HG02642 (cell line): ENCODE measurements at regions not wholly inside any gene's neighbourhood (a gene's known extent, or its start where the extent isn't known, plus 50 kb on each side); places are given as distances from the start of the nearest gene placed in this dataset.
"Not testable (repeated sequence)": the region's sequence is repeated elsewhere in the genome, so short reads cannot be mapped to it uniquely, and the experiment has no call there.

ENCODE experiments used
- ATAC-seq: cut with Tn5 transposase; IDR thresholded peaks from one replicate; pipeline ENCODE4 v1.9.1; 2021; ENCODE audit warnings: mild to moderate bottlenecking; ENCODE audit not compliant: unreplicated experiment, poor library complexity

DNA sequence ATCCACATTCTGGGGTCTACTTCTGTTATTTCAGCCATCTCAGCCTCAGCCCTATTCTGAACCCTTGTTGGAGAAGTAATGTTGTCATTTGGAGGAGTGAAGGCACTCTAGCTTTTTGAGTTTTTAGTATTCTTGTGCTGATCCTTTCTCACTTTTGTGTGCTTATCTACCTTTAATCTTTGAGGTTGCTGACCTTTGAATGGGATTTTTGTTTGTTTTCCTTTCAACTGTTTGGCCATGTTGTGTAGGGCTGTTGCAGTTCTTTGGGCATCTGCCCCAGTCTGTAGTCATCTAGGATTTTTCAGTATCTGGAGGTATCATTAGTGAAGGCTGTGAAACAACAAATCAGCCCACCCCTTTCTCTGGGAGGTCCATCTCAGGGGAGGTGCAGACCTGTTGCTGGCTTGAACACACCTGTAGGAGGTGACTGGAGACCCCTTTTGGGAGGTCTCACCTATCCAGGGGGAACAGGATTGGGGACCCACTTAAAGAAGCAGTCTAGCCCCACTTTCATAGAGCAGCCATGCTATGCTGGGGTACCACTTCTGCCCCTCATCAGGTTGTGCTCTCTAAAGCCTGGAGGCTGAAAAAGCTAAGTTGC, 1391.4 kb downstream of the UQCRFS1 start:
- no peak for ATAC-seq

DNA sequence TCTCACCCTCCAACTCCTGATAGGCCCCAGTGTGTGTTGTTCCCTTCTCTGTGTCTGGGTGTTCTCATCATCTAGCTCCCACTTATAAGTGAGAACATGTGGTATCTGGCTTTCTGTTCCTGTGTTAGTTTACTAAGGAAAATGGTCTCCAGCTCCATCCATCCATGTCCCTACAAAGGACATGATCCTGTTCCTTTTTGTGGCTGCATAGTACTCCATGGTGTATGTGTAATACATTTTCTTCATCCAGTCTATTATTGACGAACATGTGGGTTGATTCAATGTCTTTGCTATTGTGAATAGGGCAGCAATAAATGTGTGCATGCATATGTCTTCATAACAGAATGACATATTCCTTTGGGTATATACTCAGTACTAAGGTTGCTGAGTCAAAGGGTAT, 1397.0 kb downstream of the UQCRFS1 start:
- no peak for ATAC-seq

DNA sequence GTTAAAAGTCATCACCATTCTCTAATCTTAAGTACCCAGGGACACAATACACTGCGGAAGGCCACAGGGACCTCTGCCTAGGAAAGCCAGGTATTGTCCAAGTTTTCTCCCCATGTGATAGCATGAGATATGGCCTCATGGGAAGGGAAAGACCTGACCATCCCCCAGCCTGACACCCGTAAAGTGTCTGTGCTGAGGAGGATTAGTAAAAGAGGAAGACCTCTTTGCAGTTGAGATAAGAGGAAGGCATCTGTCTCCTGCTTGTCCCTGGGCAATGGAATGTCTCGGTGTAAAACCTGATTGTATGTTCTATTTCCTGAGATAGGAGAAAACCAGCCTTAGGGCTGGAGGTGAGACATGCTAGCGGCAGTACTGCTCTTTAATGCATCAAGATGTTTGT, 1398.1 kb downstream of the UQCRFS1 start:
- not testable (repeated sequence) for ATAC-seq

DNA sequence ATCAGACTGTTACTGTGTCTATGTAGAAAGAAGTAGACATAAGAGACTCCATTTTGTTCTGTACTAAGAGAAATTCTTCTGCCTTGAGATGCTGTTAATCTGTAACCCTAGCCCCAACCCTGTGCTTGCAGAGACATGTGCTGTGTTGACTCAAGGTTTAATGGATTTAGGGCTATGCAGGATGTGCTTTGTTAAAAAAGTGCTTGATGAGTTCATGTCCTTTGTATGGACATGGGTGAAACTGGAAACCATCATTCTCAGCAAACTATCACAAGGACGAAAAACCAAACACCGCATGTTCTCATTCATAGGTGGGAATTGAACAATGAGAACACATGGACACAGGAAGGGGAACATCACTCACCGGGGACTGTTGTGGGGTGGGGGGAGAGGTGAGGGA, 1398.7 kb downstream of the UQCRFS1 start:
- not testable (repeated sequence) for ATAC-seq

DNA sequence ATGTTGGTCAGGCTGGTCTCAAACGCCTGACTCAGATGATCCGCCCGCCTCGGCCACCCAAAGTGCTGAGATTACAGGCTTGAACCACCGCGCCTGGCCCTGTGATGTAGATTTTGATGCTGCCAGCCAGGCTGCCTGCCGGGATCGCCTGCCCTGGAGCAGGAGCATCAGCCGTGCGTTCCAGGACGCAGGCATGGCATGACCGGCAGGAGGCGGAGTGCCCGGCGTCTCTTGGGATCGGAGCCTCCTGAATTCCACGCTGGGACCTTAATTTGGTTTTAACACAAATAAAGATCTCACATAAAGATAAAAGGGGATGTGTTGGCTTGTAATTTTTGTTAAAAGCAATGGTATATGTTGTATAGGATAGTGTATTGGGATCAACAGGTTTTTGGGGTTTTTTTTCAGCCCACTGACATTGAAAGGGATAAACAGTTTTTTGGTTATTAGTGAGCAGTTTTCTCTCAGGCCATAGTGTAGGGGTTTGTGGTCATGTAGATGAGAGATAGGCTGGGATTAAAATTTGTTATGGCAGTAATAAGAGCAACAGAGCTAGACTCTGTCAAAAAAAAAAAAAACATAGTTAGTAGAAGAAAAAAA, 1406.4 kb downstream of the UQCRFS1 start:
- no peak for ATAC-seq

DNA sequence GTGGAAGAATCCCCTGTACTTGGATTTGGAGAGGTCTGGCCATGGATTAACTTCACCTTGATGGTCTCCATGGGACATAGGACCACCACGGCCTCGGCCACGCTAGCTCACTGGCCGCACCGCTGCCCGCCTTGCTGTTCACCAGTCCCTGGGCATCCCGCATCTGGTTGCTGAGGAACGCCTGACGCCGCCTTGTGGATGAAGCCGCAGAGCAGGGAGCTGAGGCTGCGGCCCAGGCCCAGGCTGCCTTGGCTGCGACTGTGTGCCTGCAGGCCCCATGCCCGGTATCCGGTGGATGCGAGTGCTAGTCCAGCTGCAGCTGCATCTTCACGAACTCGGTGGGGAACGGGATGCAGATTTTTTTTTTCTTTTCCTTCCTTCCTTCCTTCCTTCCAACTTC, 1407.1 kb downstream of the UQCRFS1 start:
- ATAC-seq, result no peak

DNA sequence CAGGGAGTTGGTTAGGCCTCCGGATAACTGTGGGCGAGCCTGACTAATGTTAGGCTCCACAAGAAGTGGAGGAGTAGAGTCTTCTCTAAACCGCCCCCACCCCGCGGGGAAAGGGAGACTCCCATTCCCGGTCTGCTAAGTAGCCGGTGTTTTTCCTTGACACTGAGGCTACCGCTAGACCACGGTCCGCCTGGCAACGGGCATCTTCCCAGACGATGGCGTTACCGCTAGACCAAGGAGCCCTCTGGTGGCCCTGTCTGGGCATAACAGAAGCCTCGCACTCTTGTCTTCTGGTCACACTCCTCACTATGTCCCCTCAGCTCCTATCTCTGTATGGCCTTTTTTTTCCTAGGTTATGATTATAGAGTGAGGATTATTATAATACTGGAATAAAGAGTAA, 1410.7 kb downstream of the UQCRFS1 start:
- not testable (repeated sequence) for ATAC-seq

DNA sequence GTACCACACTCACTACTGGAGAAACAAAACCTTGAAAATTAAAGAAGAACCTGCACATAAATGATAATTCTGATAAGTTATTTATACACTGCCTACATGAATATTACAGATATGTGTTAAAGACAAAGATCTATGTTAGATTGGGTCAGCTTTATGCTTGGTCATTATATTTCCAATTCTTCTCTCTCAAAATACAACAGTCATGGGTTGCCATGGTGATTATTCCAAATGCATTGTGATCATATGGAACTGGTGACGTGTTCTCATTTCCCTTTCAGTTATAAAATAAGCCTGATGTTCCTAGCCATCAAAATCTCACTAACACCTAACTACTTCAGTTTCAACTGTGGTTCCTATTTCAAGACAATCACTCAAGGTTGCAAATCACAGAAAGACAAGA, 1416.4 kb downstream of the UQCRFS1 start:
- ATAC-seq, result no peak

DNA sequence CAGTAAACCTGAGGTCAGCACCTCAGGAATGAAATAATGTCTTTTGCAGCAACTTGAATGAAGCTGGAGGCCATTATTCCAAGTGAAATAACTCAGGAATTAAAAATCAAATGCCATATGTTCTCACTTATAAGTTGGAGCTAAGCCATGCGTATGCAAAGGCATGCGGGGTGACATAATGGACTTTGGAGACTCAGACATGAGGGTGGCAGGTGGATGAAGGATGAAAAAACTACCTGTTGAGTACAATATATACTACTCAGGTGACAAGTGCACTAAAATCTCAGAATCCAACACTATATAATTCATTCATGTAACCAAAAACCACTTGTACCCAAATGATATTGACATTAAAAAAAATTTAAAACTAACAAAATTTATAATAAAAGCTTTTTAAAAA, 1416.9 kb downstream of the UQCRFS1 start:
- no peak for ATAC-seq

DNA sequence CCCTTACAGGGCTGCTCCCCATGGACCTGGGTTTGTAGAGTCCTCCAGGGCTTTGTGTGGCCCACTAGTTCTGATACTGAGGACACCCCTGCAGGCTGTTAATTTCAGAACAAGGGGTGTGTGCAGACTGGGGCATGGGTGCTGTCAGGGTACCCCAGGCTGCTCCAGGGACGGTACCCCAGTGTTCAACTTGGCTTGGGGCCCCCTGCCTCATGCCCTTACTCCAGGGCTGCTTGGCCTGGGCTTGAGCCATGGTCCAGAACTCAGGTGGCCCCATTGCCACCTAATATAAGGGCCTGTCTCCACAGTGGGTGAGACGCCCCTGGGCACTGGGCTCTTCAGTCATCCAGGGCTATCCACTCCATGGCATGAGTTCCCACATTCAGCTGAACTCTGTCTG, 1417.6 kb downstream of the UQCRFS1 start:
- ATAC-seq, result no peak

DNA sequence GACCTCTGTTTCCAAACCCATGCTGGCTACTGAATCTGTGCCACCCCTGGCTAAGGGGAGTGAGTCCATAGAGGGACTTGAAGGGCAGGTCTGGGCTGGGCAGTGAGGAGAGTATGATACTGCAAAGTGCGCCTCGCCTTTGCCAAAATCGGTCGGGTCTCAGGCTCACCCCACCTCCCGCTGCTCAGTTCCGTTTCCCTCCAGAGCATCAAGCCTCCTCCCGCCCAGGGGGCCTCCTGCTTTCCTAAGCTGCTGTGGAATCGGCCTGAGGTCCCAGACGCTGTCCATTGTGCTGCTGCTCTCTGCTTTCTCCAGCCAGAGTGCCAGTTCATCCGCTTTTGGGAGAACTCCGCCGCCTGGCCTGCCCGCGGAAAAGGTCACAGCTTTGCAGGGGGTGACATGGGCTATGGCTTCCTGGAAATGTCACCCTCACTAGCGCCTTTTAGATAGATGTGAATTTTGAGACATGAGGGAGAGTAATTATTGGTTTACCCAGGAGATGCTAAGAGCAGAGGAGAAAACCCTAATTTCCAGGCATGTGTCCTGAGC, 1418.4 kb downstream of the UQCRFS1 start:
- ATAC-seq, result no peak

DNA sequence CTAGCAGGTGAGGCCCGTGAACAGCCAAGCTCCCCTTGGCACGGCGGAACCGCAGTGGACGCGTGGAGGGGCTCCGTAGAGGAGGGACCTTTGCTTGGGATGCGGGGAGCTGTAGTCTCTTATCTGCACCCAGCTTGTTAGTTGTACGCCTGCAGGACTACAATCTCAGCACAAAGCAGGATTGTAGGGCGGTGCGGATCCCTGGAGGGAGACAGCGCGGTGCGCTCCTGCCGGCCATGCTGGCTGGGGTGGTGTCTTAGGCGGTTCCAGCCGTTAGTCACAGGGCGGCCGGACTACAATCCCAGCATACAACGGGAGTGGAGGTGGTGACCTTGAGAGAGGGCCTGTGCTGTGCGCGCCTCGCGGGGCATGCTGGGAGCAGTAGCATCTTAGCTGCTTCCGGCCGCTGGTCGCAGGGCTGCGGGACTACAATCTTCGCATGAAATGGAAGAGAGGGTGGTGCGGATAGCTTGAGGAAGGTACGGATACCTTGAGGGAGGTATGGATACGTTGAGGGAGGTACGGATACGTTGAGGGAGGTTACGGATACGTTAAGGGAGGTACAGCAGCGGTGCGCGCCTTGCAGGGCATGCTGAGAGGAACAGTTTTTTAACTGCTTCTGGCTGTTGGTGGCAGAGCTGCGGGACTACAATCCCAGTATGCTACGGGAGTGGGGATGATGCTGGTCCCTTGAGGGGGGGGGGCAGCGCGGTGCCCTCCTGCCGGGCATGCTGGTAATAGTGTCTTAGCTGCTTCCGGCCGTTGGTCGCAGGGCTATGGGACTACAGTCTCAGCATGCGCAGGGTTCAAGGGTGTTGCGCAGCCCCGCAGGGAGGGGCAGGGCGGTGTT, 1419.1 kb downstream of the UQCRFS1 start:
- ATAC-seq, result peak; percentile 94

DNA sequence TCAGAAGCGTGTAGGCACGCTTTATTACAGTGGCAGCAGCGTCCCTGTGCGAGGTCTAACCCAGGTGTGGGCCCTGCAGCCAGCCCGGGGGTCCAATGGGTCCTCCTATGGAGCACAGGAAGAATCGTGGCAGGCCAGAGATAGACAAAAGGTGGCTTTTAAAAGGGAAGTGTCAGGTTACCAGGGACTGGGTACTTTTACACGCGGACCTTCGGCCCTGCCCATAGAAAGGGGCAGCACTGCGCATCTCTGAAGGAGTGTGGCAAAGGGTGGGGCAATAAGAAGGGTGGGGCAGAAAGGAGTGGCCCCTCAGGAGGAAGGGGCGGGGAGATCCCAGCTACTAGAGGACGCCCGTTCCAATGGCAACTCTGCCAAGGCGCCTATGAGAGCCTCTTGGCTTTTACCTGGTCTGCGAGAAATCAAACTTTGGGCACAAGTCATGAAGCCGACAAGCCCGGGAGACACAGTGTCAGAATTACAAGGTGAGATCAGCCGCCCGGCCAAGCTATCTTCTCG, 1419.8 kb downstream of the UQCRFS1 start:
- ATAC-seq, result peak; percentile 78

DNA sequence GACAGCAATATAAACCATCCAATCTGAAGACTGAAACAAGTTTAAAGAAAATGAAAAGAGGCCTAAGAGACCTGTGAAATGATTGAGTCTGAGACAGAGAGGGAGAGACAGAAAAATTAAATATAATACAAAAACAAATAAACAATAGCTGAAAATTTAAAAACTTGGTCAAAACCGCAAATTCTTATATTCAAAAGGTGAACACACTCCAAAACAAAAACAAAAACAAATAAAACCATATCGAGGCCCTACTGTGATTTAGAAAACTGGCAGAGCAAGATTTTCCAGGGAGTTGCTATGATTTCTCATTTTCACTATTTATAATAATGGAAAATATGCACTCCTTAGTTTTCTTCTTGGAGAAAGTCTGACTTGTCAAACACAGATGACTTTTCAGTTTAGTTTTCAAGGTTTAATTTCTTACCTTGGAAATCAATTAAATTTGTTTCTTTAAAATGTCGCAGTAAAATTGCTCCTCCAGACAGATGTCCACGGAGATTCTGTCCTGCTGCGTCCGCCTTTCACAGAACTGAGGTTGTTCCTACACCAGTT, 1420.3 kb downstream of the UQCRFS1 start:
- no peak for ATAC-seq

DNA sequence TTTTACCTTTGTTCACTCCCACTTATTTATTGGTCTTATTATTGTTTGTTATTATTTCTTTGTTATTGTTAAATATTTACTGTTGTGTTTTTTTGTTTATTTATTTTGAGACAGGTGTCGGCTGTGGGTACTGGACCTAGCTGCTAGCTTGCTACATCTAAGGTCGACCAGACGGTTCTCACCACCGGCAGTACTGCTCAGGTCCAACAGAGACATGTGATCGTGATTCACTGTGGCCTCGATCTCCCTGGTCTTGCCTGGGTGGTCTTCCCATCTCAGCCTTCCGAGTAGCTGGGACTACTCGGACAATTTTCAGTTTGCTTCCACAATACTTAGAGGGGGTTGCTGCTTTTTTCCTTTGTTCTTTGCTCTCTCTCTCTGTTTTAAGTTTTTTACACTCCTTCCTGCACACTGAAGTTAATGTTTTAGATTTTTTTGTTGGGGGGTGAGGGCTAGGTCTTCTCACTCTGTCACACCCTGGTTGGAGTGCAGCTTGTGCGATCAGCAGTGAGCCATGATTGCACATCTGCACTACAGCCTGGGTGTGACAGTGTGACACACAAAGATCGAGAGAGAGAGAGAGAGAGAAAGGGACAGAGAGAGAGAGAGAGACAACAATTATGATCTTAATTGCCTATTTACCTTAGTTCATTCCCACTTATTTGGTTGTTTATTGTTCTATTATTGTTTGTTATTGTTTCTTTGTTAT, 1432.4 kb downstream of the UQCRFS1 start:
- ATAC-seq, result no peak

DNA sequence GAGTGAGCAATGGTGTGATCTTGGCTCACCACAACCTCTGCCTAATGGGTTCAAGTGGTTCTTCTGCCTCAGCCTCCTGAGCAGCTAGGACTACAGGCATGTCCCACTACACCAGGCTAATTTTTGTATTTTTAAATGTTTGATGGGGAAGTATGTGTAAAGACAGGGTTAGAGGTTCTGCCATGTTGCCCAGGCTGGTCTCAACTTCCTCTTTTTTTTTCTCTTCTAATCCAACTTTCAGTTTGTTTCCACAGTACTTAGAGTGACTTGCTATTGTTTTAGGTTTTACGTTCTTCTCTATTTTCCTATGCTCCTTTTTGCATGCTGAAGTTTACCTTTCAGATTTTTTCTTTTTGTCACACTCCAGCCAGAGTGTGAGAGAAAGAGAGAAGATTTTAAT, 1433.0 kb downstream of the UQCRFS1 start:
- no peak for ATAC-seq

DNA sequence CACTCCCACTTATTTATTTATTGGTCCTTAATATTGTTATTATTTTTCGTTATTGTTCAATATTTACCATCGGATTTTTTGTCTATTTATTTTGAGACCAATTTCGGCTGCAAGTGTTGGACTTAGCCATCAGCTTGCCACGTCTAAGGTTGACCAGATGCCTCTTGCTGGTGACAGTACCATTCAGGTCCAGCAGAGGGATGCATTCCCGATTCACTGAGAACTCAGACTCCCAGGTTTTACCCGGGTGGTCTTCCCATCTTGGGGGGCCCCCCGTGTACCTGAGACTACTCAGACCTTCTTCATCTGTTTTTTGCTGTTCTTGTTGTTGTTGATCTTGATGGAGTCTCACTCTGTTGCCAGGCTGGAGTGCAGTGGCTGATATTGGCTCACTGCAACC, 1435.2 kb downstream of the UQCRFS1 start:
- no peak for ATAC-seq

DNA sequence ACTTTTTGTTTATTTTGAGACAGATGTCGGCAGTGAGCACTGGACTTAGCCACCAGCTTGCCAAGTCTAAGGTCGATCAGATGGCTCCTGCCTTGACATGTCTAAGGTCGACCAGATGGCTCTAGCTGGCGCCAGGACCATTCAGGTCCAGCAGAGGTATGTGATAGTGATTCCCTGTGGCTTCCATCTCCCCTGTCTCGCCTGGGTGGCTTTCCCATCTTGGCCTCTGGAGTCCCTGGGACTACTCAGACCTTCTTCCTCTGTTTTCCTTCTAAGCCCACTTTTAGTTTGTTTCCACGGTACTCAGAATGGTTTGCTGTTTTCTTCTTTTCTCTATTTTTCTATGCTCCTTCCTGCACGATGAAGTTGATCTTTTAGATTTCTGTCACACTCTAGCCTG, 1435.7 kb downstream of the UQCRFS1 start:
- ATAC-seq, result no peak

DNA sequence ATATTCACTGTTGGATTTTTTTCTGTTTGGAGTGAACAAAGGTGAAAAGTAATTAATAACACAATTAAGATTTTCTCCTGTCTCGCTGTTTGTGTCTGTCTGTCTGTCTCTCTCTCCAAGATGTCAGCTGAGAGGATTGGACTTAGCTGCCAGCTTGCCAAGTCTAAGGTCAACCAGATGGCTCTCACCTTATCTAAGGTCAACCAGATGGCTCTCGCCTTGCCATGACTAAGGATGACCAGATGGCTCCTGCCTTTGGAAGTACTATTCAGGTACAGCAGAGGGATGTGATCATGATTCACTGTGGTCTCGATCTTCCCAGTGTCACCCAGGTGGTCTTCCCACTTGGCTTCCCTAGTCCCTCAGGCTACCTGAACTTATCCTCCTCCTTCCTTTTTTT, 1436.4 kb downstream of the UQCRFS1 start:
- ATAC-seq, result no peak

DNA sequence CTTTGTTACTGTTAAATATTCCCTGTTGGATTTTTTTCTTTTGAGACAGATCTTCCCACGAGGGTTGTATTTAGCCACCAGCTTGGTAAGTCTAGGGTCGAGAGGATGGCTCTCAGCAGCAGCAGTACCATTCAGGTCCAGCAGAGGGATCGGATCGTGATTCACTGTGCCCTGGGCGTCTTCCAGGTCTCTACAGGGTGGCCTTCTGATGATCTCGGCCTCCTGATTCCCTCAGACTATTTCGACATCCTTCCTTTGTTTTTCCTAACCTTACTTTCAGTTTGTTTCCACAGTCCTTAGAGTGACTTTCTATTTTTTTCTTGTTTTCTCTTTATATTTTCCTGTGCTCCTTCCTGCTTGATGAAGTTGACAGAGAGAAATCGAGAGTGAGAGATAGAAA, 1436.9 kb downstream of the UQCRFS1 start:
- ATAC-seq, result no peak
